C4-2B (cell line): ENCODE measurements at regions not wholly inside any gene's neighbourhood (a gene's known extent, or its start where the extent isn't known, plus 50 kb on each side); places are given as distances from the start of the nearest gene placed in this dataset.

ENCODE experiments used
- H3K27ac ChIP-seq: fragments of 450-650 bp; 2 replicates; pipeline ENCODE4 v1.5.1; 2017
- ZFX ChIP-seq: fragments of 450-650 bp; IDR thresholded peaks from 2 replicates; pipeline ENCODE4 v1.6.1; 2017
- TF ChIP-seq, protein P1 (sequence below): fragments of 450-650 bp; conservative IDR thresholded peaks from 2 replicates; pipeline ENCODE4 v1.5.1; 2017; ENCODE audit warnings: mild to moderate bottlenecking

DNA sequence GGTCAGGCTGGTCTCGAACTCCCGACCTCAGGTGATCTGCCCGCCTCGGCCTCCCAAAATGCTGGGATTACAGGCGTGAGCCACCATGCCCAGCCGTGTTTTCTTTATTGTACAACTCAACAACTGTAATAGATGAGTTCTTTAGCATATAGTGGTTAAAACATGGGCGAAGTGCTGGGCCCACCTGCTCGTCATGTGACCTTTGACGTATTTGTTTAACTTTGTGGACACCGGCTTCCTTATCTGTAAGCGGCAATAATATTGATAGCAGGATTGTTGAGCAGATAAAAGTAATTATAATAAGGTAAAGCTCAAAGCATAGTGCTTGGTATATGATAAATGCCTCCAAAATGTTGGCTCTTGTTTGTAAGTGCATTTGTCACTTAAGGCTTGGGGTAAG, 460.3 kb downstream of the KLF12 start:
- TF ChIP-seq, protein P1, sequence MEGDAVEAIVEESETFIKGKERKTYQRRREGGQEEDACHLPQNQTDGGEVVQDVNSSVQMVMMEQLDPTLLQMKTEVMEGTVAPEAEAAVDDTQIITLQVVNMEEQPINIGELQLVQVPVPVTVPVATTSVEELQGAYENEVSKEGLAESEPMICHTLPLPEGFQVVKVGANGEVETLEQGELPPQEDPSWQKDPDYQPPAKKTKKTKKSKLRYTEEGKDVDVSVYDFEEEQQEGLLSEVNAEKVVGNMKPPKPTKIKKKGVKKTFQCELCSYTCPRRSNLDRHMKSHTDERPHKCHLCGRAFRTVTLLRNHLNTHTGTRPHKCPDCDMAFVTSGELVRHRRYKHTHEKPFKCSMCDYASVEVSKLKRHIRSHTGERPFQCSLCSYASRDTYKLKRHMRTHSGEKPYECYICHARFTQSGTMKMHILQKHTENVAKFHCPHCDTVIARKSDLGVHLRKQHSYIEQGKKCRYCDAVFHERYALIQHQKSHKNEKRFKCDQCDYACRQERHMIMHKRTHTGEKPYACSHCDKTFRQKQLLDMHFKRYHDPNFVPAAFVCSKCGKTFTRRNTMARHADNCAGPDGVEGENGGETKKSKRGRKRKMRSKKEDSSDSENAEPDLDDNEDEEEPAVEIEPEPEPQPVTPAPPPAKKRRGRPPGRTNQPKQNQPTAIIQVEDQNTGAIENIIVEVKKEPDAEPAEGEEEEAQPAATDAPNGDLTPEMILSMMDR = no peak
- TF ChIP-seq ZFX = no peak
- H3K27ac ChIP-seq = no peak overlapping the region

DNA sequence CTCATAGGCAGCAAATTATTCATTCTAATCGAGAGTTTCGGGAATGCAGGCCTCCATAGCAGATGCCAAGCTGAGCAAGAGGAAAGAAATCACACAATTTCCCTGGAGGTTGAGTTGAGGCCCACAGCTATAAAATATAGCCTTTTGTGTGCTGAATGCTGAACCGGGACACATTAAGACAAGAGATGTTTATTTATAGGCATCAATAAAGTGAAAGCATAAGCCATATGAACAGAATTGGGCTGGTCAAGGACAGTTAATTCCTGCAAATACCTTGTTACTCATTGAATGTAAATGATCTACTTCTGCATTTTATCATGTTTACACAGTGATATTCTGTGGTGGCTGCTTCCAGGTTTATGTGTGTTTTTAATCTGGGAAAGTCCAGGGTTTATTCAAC, 461.7 kb downstream of the KLF12 start:
- no peak for TF ChIP-seq ZFX
- no peak overlapping the region for H3K27ac ChIP-seq

DNA sequence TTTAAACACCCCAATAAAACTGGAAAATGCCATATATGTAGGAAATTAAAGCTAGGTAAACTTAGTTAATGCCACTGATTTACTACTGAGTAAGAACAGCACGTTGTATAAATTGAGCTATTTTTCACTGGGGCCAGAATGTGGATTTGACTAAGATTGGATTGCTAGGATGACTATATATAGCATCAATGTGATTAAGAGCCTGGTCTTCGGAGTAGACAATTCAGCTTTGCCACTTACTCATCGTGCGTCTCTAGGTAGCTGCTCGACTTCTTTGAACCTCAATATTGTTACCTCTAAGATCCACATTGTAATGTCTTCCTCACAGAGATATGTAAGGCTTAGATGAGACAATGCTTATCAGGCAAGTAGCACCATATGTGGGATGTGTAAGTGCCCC, 462.5 kb downstream of the KLF12 start:
- no peak overlapping the region for H3K27ac ChIP-seq
- no peak for TF ChIP-seq ZFX
- TF ChIP-seq, protein P1 = no peak

DNA sequence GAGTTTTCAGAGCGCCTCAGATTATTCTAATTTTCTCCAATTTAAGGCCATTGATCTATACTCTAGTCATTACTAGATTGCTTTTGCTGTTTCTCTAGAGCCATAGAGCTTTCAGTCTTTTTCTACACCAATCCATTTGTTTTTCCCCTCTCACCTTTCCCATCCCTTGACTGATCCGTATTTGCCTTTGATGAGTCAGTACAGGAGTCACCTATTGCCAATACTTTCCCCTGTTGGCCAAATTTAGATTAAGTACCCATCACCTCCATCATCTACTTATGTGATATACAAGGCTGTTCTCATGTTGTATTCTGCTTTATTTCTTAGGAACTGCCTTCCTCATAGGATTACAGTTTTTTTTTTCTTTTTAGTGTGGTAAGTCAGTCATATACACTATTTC, 463.2 kb downstream of the KLF12 start:
- no peak overlapping the region for H3K27ac ChIP-seq
- no peak for TF ChIP-seq ZFX
- TF ChIP-seq, protein P1 = no peak

DNA sequence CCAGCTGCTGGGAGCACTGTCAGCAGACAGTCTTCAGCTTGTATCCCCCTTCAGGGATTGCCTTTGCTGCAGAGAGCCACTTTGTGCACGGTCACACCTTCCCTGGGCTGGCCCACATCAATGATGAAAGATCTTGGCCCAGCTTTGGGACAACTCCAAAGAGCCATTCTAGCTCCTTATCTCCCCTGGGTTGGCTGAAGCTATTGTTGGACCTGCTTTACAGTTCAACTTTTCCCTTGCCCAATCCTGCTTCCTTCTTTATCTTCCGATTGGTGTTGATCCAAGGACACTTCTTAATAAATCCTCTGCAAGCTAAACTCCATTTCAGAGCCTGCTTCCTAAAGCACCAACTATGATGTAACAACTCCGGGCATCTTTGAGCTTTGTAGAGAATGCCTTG, 466.4 kb downstream of the KLF12 start:
- peak overlapping the region; percentile 42 for H3K27ac ChIP-seq
- TF ChIP-seq, protein P1 = no peak
- TF ChIP-seq ZFX = no peak

DNA sequence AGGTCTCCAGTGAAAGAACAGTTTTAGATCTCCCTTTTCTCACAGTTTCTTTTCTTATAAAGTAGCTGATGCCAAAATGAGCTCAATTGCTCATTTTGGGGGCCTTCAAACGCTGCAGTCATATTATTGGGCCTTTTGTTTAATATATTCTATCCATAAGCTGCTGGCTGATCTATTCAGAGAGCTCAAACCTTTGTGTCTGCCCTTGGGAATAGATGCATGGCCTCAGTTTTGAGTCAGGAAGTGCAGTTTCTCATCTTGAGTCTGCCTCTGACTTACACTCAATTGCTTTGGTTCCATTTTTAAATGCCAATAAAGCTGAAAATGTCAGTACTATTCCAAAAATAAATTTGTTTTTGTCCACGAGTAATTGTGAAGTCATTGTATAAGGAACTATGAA, 468.9 kb downstream of the KLF12 start:
- H3K27ac ChIP-seq = no peak overlapping the region
- TF ChIP-seq, protein P1 = no peak
- no peak for TF ChIP-seq ZFX

DNA sequence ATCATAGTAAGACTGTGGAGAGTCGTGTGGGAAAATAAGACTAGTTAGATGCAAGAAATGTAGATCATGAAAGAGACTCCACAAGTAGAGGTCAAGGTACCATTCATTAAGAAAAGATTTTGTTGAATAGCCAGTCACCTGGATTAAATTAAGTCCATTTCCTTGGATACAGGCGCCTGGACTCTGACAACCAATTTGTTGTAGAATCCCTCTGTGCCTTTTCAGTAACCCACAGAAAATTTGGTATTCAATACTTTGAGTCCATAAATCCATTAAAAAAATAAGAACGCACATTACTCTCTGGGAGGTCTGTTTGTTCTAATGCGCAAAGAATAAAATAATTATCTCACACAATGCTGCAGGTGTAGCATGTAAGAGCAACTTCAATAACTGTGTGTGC, 469.4 kb downstream of the KLF12 start:
- no peak overlapping the region for H3K27ac ChIP-seq
- TF ChIP-seq ZFX = no peak
- TF ChIP-seq, protein P1 = no peak

DNA sequence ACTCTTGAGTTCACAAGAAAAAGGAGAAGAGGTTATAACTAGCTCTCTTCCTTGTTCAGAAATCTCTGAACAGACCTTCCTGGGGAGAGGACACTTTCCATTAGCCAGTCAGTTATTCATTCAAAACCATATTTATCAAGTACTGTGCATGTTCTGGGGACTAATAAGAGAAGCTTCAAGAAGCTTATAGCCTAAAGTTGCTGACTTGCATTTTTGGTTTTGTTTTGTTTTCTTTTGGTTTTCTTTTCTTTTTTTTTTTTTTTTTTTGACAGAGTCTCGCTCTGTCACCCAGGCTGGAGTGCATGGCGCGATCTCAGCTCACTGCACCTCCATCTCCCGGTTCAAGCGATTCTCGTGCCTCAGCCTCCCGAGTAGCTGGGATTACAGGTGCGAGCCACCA, 471.4 kb downstream of the KLF12 start:
- H3K27ac ChIP-seq = no peak overlapping the region
- TF ChIP-seq ZFX = no peak
- TF ChIP-seq, protein P1 = no peak
